Dedifferentiated amniotic fluid mesenchymal stem cell (primary cell): ENCODE measurements at regions not wholly inside any gene's neighbourhood (a gene's known extent, or its start where the extent isn't known, plus 50 kb on each side); places are given as distances from the start of the nearest gene placed in this dataset.
A peak's percentile ranks its signal among the peaks of the same experiment; 100 is the strongest.

Experiments used
- DNase-seq: peaks from one replicate; pipeline ENCODE4 v3.0.0-alpha.2; 2016; ENCODE audit errors: extremely low spot score

GRCh38 chr1:157292302-157292701 lies 154.1 kb upstream of the ETV3 start:
- no peak for DNase-seq

GRCh38 chr1:157291083-157291482 lies 152.9 kb upstream of the ETV3 start:
- DNase-seq: no peak

GRCh38 chr1:157289424-157290105 lies 151.4 kb upstream of the ETV3 start:
- no peak for DNase-seq

- no peak for DNase-seq
Measured at GRCh38 chr1:157288996-157289395, 150.8 kb upstream of the ETV3 start.

- DNase-seq: no peak
Measured at GRCh38 chr1:157288492-157288891, 150.3 kb upstream of the ETV3 start.

- no peak for DNase-seq
Measured at GRCh38 chr1:157288006-157288405, 149.8 kb upstream of the ETV3 start.

GRCh38 chr1:157287462-157287861 lies 149.3 kb upstream of the ETV3 start:
- no peak for DNase-seq

- DNase-seq: no peak
Measured at GRCh38 chr1:157286646-157287420, 148.6 kb upstream of the ETV3 start.

- no peak for DNase-seq
Measured at GRCh38 chr1:157286096-157286495, 147.9 kb upstream of the ETV3 start.

- DNase-seq: no peak
Measured at GRCh38 chr1:157284451-157284850, 146.3 kb upstream of the ETV3 start.

- DNase-seq: no peak
Measured at GRCh38 chr1:157279802-157280140, 141.6 kb upstream of the ETV3 start.

- DNase-seq: no peak
Measured at GRCh38 chr1:157279138-157279801, 141.1 kb upstream of the ETV3 start.

GRCh38 chr1:157278383-157279137 lies 140.4 kb upstream of the ETV3 start:
- DNase-seq: no peak

- DNase-seq: no peak
Measured at GRCh38 chr1:157277913-157278312, 139.7 kb upstream of the ETV3 start.

- no peak for DNase-seq
Measured at GRCh38 chr1:157277281-157277680, 139.1 kb upstream of the ETV3 start.

- peak; percentile 39 for DNase-seq
Measured at GRCh38 chr1:157274698-157275534, 136.7 kb upstream of the ETV3 start.

GRCh38 chr1:157272729-157273524 lies 134.7 kb upstream of the ETV3 start:
- no peak for DNase-seq

GRCh38 chr1:157272264-157272663 lies 134.1 kb upstream of the ETV3 start:
- DNase-seq: no peak

GRCh38 chr1:157270705-157271274 lies 132.6 kb upstream of the ETV3 start:
- no peak for DNase-seq
